SK-N-SH treated with all-trans-retinoic acid at 6 μM for 48 hours (cell line): ENCODE measurements at regions not wholly inside any gene's neighbourhood (a gene's known extent, or its start where the extent isn't known, plus 50 kb on each side); places are given as distances from the start of the nearest gene placed in this dataset.

Experiments used
- ATAC-seq: fragments of 200-7000 bp; cut with Tn5 transposase; 3 replicates; pipeline ENCODE4 v1.9.1; 2020; ENCODE audit warnings: mild to moderate bottlenecking, moderate library complexity
- ARNTL ChIP-seq: fragments of 450-650 bp; formaldehyde crosslinking; IDR thresholded peaks from 2 replicates; pipeline ENCODE4 v1.5.0; 2020; ENCODE audit warnings: low read depth, mild to moderate bottlenecking, moderate library complexity, borderline replicate concordance
- BACH2 ChIP-seq: fragments of 250-450 bp; sonication (Bioruptor Pico); IDR thresholded peaks from 2 replicates; pipeline ENCODE4 v1.9.0; 2021; ENCODE audit warnings: mild to moderate bottlenecking, borderline replicate concordance
- CREB5 ChIP-seq: fragments of 250-450 bp; sonication (Bioruptor Pico); IDR thresholded peaks from 2 replicates; pipeline ENCODE4 v1.5.1; 2020; ENCODE audit warnings: low read depth, mild to moderate bottlenecking, moderate library complexity
- CSDC2 ChIP-seq: fragments of 250-450 bp; sonication (Bioruptor Pico); IDR thresholded peaks from 2 replicates; pipeline ENCODE4 v1.5.0; 2020; ENCODE audit warnings: mild to moderate bottlenecking, moderate library complexity
- CSRNP3 ChIP-seq: fragments of 250-450 bp; sonication (Bioruptor Pico); IDR thresholded peaks from 2 replicates; pipeline ENCODE4 v1.5.1; 2021; ENCODE audit warnings: mild to moderate bottlenecking, moderate library complexity
- ESRRG ChIP-seq: fragments of 250-450 bp; sonication (Bioruptor Pico); IDR thresholded peaks from 2 replicates; pipeline ENCODE4 v1.6.1; 2021; ENCODE audit warnings: mild to moderate bottlenecking
- GLIS3 ChIP-seq: fragments of 250-450 bp; sonication (Bioruptor Pico); IDR thresholded peaks from 2 replicates; pipeline ENCODE4 v1.5.0; 2020; ENCODE audit warnings: mild to moderate bottlenecking, moderate library complexity
- PATZ1 ChIP-seq: fragments of 250-450 bp; sonication (Bioruptor Pico); IDR thresholded peaks from 2 replicates; pipeline ENCODE4 v1.8.0; 2020; ENCODE audit warnings: mild to moderate bottlenecking, moderate library complexity, borderline replicate concordance
- POU6F1 ChIP-seq: fragments of 250-450 bp; sonication (Bioruptor Pico); IDR thresholded peaks from 2 replicates; pipeline ENCODE4 v1.8.0; 2021; ENCODE audit warnings: low read depth, mild to moderate bottlenecking, moderate library complexity, borderline replicate concordance
- PPARA ChIP-seq: fragments of 250-450 bp; sonication (Bioruptor Pico); IDR thresholded peaks from 2 replicates; pipeline ENCODE4 v1.5.0; 2020; ENCODE audit warnings: mild to moderate bottlenecking, borderline replicate concordance
- RARB ChIP-seq: fragments of 250-450 bp; sonication (Bioruptor Pico); IDR thresholded peaks from 2 replicates; pipeline ENCODE4 v1.8.0; 2021; ENCODE audit warnings: mild to moderate bottlenecking, moderate library complexity
- TCF4 ChIP-seq: fragments of 250-450 bp; sonication (Bioruptor Pico); IDR thresholded peaks from 2 replicates; pipeline ENCODE4 v1.8.0; 2021; ENCODE audit warnings: mild to moderate bottlenecking, moderate library complexity, borderline replicate concordance
- TOX ChIP-seq: fragments of 250-450 bp; sonication (Bioruptor Pico); IDR thresholded peaks from 2 replicates; pipeline ENCODE4 v1.8.0; 2021; ENCODE audit warnings: mild to moderate bottlenecking, moderate library complexity, borderline replicate concordance
- ZC3H10 ChIP-seq: fragments of 250-450 bp; sonication (Bioruptor Pico); IDR thresholded peaks from 2 replicates; pipeline ENCODE4 v1.5.1; 2021; ENCODE audit warnings: mild to moderate bottlenecking, moderate library complexity
- ZFP3 ChIP-seq: fragments of 250-450 bp; sonication (Bioruptor Pico); IDR thresholded peaks from 2 replicates; pipeline ENCODE4 v1.5.0; 2020; ENCODE audit warnings: mild to moderate bottlenecking, moderate library complexity
- ZFP30 ChIP-seq: fragments of 450-650 bp; formaldehyde crosslinking; IDR thresholded peaks from 2 replicates; pipeline ENCODE4 v1.5.0; 2022; ENCODE audit warnings: mild to moderate bottlenecking, moderate library complexity
- ZNF565 ChIP-seq: fragments of 450-650 bp; formaldehyde crosslinking; conservative IDR thresholded peaks from 2 replicates; pipeline ENCODE4 v1.5.0; 2020; ENCODE audit warnings: low read depth, mild to moderate bottlenecking, moderate library complexity
- ZNF70 ChIP-seq: fragments of 450-650 bp; formaldehyde crosslinking; IDR thresholded peaks from 2 replicates; pipeline ENCODE4 v1.5.0; 2020; ENCODE audit warnings: mild to moderate bottlenecking, moderate library complexity
- ZNF8 ChIP-seq: fragments of 450-650 bp; formaldehyde crosslinking; IDR thresholded peaks from 2 replicates; pipeline ENCODE4 v1.5.0; 2020; ENCODE audit warnings: mild to moderate bottlenecking, moderate library complexity

GRCh38 chr4:123786920-123787319, 390.3 kb downstream of the SPRY1 start:
- TF ChIP-seq ZFP3 (CRISPR knock-in tag), result no peak
- no peak for TF ChIP-seq ZC3H10 (CRISPR knock-in tag)
- TF ChIP-seq ZNF70 (CRISPR knock-in tag), result no peak
- no peak for TF ChIP-seq ARNTL (CRISPR knock-in tag)
- TF ChIP-seq CREB5, result no peak
- no peak for TF ChIP-seq TCF4 (CRISPR knock-in tag)
- no peak for TF ChIP-seq CSDC2
- no peak for TF ChIP-seq TOX (CRISPR knock-in tag)
- TF ChIP-seq ZNF565 (CRISPR knock-in tag), result no peak
- TF ChIP-seq GLIS3 (CRISPR knock-in tag), result no peak
- no peak for TF ChIP-seq ZNF8
- TF ChIP-seq RARB (CRISPR knock-in tag), result no peak
- no peak for TF ChIP-seq ESRRG
- TF ChIP-seq ZFP30 (CRISPR knock-in tag), result no peak
- no peak for TF ChIP-seq POU6F1 (CRISPR knock-in tag)
- TF ChIP-seq CSRNP3 (CRISPR knock-in tag), result no peak
- no peak for ATAC-seq

- ATAC-seq, result no peak
- TF ChIP-seq CSRNP3 (CRISPR knock-in tag), result no peak
- TF ChIP-seq RARB (CRISPR knock-in tag), result no peak
- TF ChIP-seq ZNF8, result no peak
Measured at GRCh38 chr4:123787512-123788080, 391.0 kb downstream of the SPRY1 start.

GRCh38 chr4:123788577-123788976, 392.0 kb downstream of the SPRY1 start:
- TF ChIP-seq CSDC2, result no peak
- TF ChIP-seq ZFP3 (CRISPR knock-in tag), result no peak
- no peak for TF ChIP-seq POU6F1 (CRISPR knock-in tag)
- no peak for TF ChIP-seq ARNTL (CRISPR knock-in tag)
- no peak for TF ChIP-seq BACH2
- TF ChIP-seq RARB (CRISPR knock-in tag), result no peak
- no peak for TF ChIP-seq PATZ1 (CRISPR knock-in tag)
- no peak for TF ChIP-seq PPARA (CRISPR knock-in tag)
- no peak for TF ChIP-seq CSRNP3 (CRISPR knock-in tag)
- ATAC-seq, result no peak
